Mucosa of descending colon (tissue), 3 donors: ENCODE measurements at regions not wholly inside any gene's neighbourhood (a gene's known extent, or its start where the extent isn't known, plus 50 kb on each side); places are given as distances from the start of the nearest gene placed in this dataset.
A peak's percentile ranks its signal among the peaks of the same experiment; 100 is the strongest.

Source experiments
- ATAC-seq: fragments of 200-7000 bp; cut with Tn5 transposase; one replicate; pipeline ENCODE4 v1.9.1; 2020; ENCODE audit warnings: mild to moderate bottlenecking, moderate library complexity
- DNase-seq, 3 donors: peaks; one replicate each; pipeline ENCODE4 v3.0.0-alpha.2; 2020
- H3K36me3 ChIP-seq: fragments of 200-600 bp; one replicate; pipeline ENCODE4 v1.8.0; 2021; ENCODE audit warnings: low read depth, mild to moderate bottlenecking
- H3K4me1 ChIP-seq: fragments of 200-600 bp; one replicate; pipeline ENCODE4 v1.8.0; 2021; ENCODE audit warnings: low read depth, mild to moderate bottlenecking
- H3K4me3 ChIP-seq: fragments of 200-600 bp; one replicate; pipeline ENCODE4 v1.8.0; 2021; ENCODE audit warnings: mild to moderate bottlenecking
- H3K9me3 ChIP-seq: fragments of 200-600 bp; one replicate; pipeline ENCODE4 v1.8.0; 2021; ENCODE audit warnings: mild to moderate bottlenecking
- intact Hi-C, 2 donors: fragments of 100-400 bp; cut with DNase I in 1 of 2; cut with micrococcal nuclease in 1 of 2; formaldehyde crosslinking; loops; one replicate each; pipeline versions ENCODE4 v1.11.0 to v1.11.1; 2022; cut with DNase I, micrococcal nuclease
- TF ChIP-seq, protein P1 (sequence below): fragments of 200-600 bp; IDR thresholded peaks from one replicate; pipeline ENCODE4 v1.8.0; 2022; ENCODE audit warnings: antibody characterized with exemption, mild to moderate bottlenecking
- donor health status: DM: no; HTN: no; CAD: no; lungs with moderate emphysema.
- donor health status: DM: no; HTN: no; CAD: no.
- donor health status: DM: no; HTN: yes; CAD: no.

DNA sequence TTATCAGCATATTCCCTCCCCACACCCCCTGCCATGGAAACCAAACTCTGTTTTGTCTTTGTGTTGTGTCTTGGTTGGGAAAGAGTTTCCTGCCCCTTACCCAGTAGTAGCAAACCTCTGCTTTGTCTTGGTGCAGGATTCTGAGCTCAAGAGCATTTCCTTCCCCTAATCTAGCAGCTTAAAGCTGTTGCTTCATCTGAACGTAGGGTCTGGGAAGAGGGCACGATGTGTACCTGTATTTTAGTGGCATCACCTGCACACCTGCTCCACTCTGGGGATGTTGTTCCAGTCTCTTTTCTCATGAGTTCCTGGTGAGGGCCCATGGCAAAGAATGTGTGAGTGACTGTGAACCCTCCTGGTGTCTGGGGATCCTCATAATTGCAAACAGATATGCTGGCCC is 164.7 kb downstream of the SCP2D1 start:
- H3K4me1 ChIP-seq: no peaks in the 10 kb centered on the region
- ATAC-seq (no peak), DNase-seq (no peak)
- intact Hi-C loops: no loop called here
- TF ChIP-seq, protein P1, sequence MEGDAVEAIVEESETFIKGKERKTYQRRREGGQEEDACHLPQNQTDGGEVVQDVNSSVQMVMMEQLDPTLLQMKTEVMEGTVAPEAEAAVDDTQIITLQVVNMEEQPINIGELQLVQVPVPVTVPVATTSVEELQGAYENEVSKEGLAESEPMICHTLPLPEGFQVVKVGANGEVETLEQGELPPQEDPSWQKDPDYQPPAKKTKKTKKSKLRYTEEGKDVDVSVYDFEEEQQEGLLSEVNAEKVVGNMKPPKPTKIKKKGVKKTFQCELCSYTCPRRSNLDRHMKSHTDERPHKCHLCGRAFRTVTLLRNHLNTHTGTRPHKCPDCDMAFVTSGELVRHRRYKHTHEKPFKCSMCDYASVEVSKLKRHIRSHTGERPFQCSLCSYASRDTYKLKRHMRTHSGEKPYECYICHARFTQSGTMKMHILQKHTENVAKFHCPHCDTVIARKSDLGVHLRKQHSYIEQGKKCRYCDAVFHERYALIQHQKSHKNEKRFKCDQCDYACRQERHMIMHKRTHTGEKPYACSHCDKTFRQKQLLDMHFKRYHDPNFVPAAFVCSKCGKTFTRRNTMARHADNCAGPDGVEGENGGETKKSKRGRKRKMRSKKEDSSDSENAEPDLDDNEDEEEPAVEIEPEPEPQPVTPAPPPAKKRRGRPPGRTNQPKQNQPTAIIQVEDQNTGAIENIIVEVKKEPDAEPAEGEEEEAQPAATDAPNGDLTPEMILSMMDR: no peak
- no peaks in the 10 kb centered on the region for H3K9me3 ChIP-seq
- H3K36me3 ChIP-seq: no peaks in the 10 kb centered on the region
- no peak overlapping the region for H3K4me3 ChIP-seq

GRCh38 chr20:18979132-18979531 is 165.5 kb downstream of the SCP2D1 start:
- H3K9me3 ChIP-seq: no peaks in the 10 kb centered on the region
- ATAC-seq: no peak
- H3K4me3 ChIP-seq: no peak overlapping the region
- no peaks in the 10 kb centered on the region for H3K4me1 ChIP-seq
- TF ChIP-seq, protein P1: no peak
- intact Hi-C loops: no loop called here
- no peaks in the 10 kb centered on the region for H3K36me3 ChIP-seq
- no peak for DNase-seq

DNA sequence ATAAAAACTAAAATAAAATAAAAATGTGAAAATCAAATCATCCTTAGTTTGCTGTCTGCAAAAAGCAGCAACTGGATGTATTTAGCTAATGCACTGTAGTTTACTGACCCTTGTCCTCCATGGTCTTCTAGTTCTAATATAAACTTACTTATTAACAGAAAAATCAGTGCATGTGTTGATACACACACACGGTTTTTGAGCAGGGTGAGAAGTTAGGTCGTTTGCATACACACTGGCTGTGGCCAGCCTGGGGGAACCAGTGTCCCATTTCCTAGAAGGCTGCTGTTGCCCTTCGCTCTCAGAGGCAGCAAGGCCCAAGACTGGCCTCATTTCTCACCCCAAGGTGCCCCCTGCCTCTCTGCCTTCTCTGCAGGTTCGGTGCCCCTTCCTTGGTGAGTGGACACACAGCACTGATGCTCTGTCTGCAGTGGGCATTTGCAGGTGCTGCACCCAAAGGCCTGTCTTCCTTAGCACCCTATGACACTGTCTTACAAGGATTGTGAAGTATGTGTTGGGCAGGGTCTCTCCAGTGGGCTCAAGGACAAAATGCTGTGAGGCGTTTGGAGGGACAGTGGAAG is 168.5 kb downstream of the SCP2D1 start:
- ATAC-seq (no peak), DNase-seq (no peak)
- TF ChIP-seq, protein P1: no peak
- Histone ChIP-seq H3K9me3 (no peaks in the 10 kb centered on the region), H3K36me3 (no peaks in the 10 kb centered on the region), H3K4me1 (no peaks in the 10 kb centered on the region), H3K4me3 (no peak overlapping the region)
- intact Hi-C loops: no loop called here

DNA sequence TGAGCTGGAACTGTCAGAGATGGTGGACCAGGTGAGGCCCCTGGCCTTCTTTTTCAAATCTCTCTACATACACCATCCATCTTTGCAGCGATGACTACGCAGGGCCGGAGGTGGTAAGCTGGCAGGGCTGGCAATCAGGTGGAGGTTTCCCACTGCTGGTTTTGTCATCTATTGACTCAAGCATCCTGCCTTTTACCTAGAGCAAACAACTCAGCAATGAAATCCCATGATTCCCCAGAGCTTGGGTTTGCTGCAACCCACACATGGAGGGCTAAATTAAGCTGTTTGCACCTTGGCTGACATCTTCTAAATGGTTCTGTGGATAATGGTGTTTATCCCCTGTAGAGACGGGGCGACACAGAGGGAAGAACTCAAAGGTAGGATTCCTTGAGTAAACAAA is 170.2 kb downstream of the SCP2D1 start:
- TF ChIP-seq, protein P1: no peak
- Histone ChIP-seq H3K4me3 (no peak overlapping the region), H3K9me3 (no peaks in the 10 kb centered on the region), H3K4me1 (no peaks in the 10 kb centered on the region), H3K36me3 (no peaks in the 10 kb centered on the region)
- ATAC-seq (no peak), DNase-seq (no peak)
- intact Hi-C loops: no loop called here

DNA sequence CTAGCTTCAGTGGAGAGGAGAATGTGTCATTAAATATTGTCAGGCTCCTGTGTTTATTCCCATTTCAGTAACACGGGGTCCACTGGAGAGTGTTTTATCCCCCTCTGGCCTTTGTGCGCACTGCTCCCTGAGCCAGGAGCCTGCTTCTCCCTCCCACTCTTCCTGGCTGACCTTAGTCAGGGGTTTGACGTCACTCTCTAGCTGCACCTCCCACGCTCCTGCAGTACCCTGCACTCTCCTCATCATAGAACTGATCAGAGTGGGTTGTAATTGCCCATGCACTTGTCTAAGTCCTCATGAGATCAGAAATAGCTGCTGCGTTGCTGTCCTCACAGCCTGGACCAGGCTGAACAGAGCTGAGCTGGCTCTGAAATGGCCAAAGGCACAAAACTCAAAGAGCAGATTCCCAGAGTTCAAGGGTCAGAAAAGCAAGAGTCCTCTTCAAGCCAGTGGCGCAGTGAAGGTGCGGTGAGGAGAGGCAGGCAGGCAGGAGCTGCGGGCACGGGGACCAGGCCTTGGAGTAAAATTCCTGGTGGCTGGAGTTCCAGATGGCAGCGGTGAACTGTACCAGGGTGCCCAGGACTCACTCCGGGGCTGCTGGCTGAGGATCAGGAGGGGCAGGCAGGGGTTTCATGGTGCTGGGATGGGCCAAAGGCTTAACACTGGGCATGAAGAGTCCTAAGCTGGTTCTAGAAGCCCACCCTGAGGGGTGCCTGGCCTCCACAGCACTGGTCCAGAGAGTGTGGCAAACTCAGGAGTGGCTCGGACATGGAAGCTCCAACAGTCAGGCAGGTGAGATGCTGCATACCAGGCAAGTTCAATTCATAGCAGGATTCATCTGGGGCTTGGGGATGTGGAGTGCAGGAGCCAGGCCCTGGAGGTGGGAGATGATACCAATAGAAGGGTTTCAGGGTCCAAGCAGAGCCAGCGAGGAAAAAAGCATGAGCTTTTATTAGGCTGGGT is 170.9 kb downstream of the SCP2D1 start:
- H3K4me3 ChIP-seq: no peak overlapping the region
- H3K4me1 ChIP-seq: no peaks in the 10 kb centered on the region
- no peaks in the 10 kb centered on the region for H3K36me3 ChIP-seq
- no peaks in the 10 kb centered on the region for H3K9me3 ChIP-seq
- peak; percentile 34 for ATAC-seq
- intact Hi-C loops: no loop called here
- TF ChIP-seq, protein P1: no peak
- no peak for DNase-seq
